BE2C (cell line): ENCODE measurements at regions not wholly inside any gene's neighbourhood (a gene's known extent, or its start where the extent isn't known, plus 50 kb on each side); places are given as distances from the start of the nearest gene placed in this dataset.
A peak's percentile ranks its signal among the peaks of the same experiment; 100 is the strongest.

Experiments
- DNase-seq: peaks from one replicate; pipeline ENCODE4 v3.0.0-alpha.2; 2020
- H3K27me3 ChIP-seq: fragments of 250-450 bp; sonication (Bioruptor Pico); 2 replicates; pipeline ENCODE4 v1.5.1; 2020; ENCODE audit warnings: mild to moderate bottlenecking
- H3K36me3 ChIP-seq: fragments of 250-450 bp; sonication (Bioruptor Pico); 2 replicates; pipeline ENCODE4 v1.5.1; 2020; ENCODE audit warnings: mild to moderate bottlenecking
- H3K4me1 ChIP-seq: fragments of 250-450 bp; sonication (Bioruptor Pico); 2 replicates; pipeline ENCODE4 v1.5.1; 2020
- H3K4me3 ChIP-seq: 2 replicates; pipeline ENCODE4 v1.5.1; 2011; ENCODE audit warnings: low read depth, low read length
- H3K9me3 ChIP-seq: fragments of 250-450 bp; sonication (Bioruptor Pico); 2 replicates; pipeline ENCODE4 v1.5.1; 2020
- CTCF ChIP-seq: IDR thresholded peaks from 2 replicates; pipeline ENCODE4 v1.5.1; 2012; ENCODE audit warnings: mild to moderate bottlenecking, low read depth, low read length

DNA sequence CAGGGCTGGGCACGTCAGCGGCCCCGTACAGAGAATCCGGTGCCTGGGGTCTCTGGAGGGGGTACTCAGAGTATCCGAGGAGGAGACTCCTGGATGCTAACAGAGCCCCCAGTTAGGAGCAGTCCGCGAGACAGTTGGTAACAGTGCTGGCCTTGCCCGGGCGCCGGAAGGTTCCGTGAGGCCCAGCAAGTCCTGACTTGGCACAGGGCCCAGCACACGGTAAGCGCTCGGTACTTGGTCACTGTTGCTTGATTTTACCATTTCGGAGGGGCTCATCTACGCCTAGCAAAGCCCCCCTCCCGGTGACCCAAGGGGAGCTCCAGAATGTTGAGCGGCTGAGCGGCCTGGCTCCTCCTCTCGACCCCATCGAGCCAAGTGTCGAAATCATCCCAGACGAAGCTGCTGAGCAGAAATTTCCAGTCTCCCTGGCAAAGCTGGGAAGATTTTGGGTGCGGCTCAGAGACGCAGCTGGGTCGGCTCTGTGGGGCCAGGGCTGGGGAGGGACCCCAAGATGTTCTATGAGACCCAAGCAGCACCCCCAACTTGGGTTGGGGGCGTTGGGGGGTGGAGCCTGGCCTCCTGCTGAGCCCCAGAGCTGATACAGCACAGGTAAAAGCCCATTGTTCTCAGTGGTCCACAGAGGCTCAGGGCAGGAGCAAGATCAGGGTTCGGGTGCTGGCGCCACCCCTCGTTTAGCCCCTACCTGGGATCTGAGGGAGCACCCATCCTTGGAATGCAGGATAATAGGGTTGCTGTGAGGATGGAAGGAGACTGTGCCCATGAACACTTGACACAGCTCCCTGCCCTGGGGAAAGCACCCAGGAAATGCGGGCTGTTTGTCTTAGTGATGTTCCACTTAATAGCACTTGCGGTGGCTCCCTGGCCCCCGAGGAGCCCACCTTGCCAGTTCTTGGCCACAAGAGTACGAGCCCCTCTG is 137.2 kb downstream of the C9orf50 start:
- Histone ChIP-seq H3K4me3 (peak overlapping the region; percentile 56), H3K4me1 (peaks cover 58% of the 10 kb centered on the region), H3K27me3 (no peaks in the 10 kb centered on the region), H3K36me3 (no peaks in the 10 kb centered on the region), H3K9me3 (no peaks in the 10 kb centered on the region)
- DNase-seq = peak; percentile 55
- no peak for TF ChIP-seq CTCF

GRCh38 chr9:129482521-129483414 is 138.1 kb downstream of the C9orf50 start:
- Histone ChIP-seq H3K9me3 (no peaks in the 10 kb centered on the region), H3K4me3 (peak overlapping the region; percentile 56), H3K4me1 (peaks cover 54% of the 10 kb centered on the region), H3K36me3 (no peaks in the 10 kb centered on the region), H3K27me3 (no peaks in the 10 kb centered on the region)
- DNase-seq = peak; percentile 81
- TF ChIP-seq CTCF = no peak

DNA sequence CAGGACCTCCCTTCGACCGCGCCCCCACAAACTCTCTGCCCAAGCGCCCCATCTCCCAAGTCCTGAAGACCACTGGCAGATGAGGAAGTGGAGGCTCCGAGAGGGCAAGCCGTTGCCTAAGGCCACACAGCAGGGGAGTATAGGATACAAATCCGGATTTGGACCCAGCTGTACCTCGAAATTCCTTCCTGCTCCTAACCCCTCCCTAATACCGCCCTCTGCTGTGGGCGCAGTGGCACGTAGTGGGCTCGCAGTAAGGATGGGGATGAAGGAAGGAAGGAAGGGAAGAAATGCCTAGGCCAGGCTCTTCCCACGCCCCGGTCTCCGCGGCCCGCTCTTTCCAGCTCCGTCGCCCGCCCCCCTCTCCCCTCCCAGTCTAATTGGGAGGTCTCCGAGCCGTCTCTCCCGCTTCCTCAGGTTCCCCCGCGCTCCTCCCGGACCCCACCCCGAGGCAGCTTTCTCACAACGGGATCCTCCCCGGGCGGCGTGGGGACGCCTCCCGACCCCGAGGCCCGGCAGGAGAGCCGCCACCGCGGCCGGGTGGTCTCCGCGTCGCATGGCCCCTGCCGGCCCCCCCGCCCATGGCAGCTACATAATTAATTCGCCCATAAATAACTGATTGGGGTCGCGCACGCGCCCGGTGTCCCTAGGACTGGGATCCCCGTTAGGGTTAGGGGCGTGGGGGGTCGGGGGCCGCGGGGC is 138.9 kb downstream of the C9orf50 start:
- no peaks in the 10 kb centered on the region for H3K27me3 ChIP-seq
- TF ChIP-seq CTCF = peak; percentile 24; the same call in 1 of the 2 replicates
- H3K36me3 ChIP-seq = no peaks in the 10 kb centered on the region
- peak overlapping the region; percentile 56 for H3K4me3 ChIP-seq
- peak; percentile 60 for DNase-seq
- H3K9me3 ChIP-seq = no peaks in the 10 kb centered on the region
- peaks cover 51% of the 10 kb centered on the region for H3K4me1 ChIP-seq

DNA sequence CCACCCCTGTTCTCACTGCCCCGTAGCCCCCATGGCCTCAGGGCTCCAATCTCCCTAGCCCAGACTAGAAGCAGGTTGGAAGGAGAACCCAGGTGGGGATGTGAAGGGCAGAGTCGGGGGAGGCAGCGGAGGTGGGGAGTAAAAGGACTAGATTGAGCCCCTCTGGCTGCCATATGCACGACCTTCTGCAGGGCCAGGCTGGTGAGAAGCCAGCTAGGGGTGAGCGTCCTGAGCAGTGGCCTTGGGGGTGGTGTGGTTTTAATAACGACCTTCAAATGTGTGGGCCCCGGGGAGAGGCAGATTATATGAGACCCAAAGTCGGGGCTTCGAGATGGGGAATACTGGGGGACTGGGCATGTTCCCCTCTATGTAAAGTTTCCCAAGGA is 139.5 kb downstream of the C9orf50 start:
- Histone ChIP-seq H3K27me3 (no peaks in the 10 kb centered on the region), H3K4me1 (peaks cover 45% of the 10 kb centered on the region), H3K9me3 (no peaks in the 10 kb centered on the region), H3K36me3 (no peaks in the 10 kb centered on the region), H3K4me3 (no peak overlapping the region; the same call in 1 of the 2 replicates)
- DNase-seq = no peak
- TF ChIP-seq CTCF = no peak

- no peaks in the 10 kb centered on the region for H3K27me3 ChIP-seq
- no peak for TF ChIP-seq CTCF
- H3K9me3 ChIP-seq = no peaks in the 10 kb centered on the region
- peaks cover 38% of the 10 kb centered on the region for H3K4me1 ChIP-seq
- H3K4me3 ChIP-seq = no peak overlapping the region
- DNase-seq = no peak
- no peaks in the 10 kb centered on the region for H3K36me3 ChIP-seq
These were observed 140.2 kb downstream of the C9orf50 start for GRCh38 chr9:129480745-129481144.
